ENCODE measurements at regions not wholly inside any gene's neighbourhood (a gene's known extent, or its start where the extent isn't known, plus 50 kb on each side); places are given as distances from the start of the nearest gene placed in this dataset.
A peak's percentile ranks its signal among the peaks of the same experiment; 100 is the strongest.

- H3K27me3 ChIP-seq (ENCODE audit: insufficient read depth, low read length), result no peaks in the 10 kb centered on the region
- no peaks in the 10 kb centered on the region for H3K4me1 ChIP-seq (ENCODE audit: insufficient read depth, low read length)
- DNase-seq (ENCODE audit: insufficient read length, low spot score, missing footprints), result no peak
- no peaks in the 10 kb centered on the region for H3K9me3 ChIP-seq (ENCODE audit: low read depth, low read length)
- H3K27ac ChIP-seq (ENCODE audit: low read depth, low read length), result no peak overlapping the region
- H2AFZ ChIP-seq (ENCODE audit: low read length), result no peak overlapping the region
- H3K4me3 ChIP-seq (ENCODE audit: insufficient read depth, low read length), result no peak overlapping the region
- no peaks in the 10 kb centered on the region for H3K36me3 ChIP-seq (ENCODE audit: insufficient read depth, low read length)
- no peaks in the 10 kb centered on the region for H3K79me2 ChIP-seq (ENCODE audit: insufficient read depth, low read length)
- H4K20me1 ChIP-seq (ENCODE audit: insufficient read depth, low read length), result no peaks in the 10 kb centered on the region
- H3K4me2 ChIP-seq (ENCODE audit: insufficient read depth, low read length), result no peak overlapping the region
- no peak for TF ChIP-seq CTCF (IDR thresholded peaks at IDR 0.05; ENCODE audit: extremely low read depth, low read depth, low read length)
Observed at GRCh38 chr1:5738911-5739462, 253.2 kb downstream of the NPHP4 start.

DNA sequence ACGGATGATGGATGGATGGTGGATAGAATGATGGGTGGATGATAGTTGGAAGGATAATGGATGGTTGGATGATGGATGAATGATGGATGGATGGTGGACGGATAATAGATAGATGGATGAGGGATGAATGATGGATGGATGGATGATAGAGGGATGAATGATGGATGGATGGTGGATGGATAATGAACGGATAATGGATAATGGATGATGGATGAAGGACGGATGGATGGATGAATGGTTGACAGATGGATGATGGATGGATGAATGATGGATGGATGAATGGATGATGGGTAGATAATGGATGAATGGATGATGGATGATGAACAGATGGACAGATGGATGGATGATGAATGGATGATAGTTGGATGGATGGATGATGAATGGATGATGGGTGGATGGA lies 255.1 kb downstream of the NPHP4 start:
- Histone ChIP-seq H2AFZ (ENCODE audit: low read length) (no peak overlapping the region), H3K4me1 (ENCODE audit: insufficient read depth, low read length) (no peaks in the 10 kb centered on the region), H3K79me2 (ENCODE audit: insufficient read depth, low read length) (no peaks in the 10 kb centered on the region), H3K27me3 (ENCODE audit: insufficient read depth, low read length) (no peaks in the 10 kb centered on the region), H3K4me2 (ENCODE audit: insufficient read depth, low read length) (no peak overlapping the region), H4K20me1 (ENCODE audit: insufficient read depth, low read length) (no peaks in the 10 kb centered on the region), H3K4me3 (ENCODE audit: insufficient read depth, low read length) (no peak overlapping the region), H3K9me3 (ENCODE audit: low read depth, low read length) (no peaks in the 10 kb centered on the region), H3K36me3 (ENCODE audit: insufficient read depth, low read length) (no peaks in the 10 kb centered on the region), H3K27ac (ENCODE audit: low read depth, low read length) (no peak overlapping the region)
- TF ChIP-seq CTCF (IDR thresholded peaks at IDR 0.05; ENCODE audit: extremely low read depth, low read depth, low read length), result no peak
- DNase-seq (ENCODE audit: insufficient read length, low spot score, missing footprints), result no peak

- H3K4me2 ChIP-seq (ENCODE audit: insufficient read depth, low read length), result no peak overlapping the region
- no peaks in the 10 kb centered on the region for H3K27me3 ChIP-seq (ENCODE audit: insufficient read depth, low read length)
- no peaks in the 10 kb centered on the region for H3K36me3 ChIP-seq (ENCODE audit: insufficient read depth, low read length)
- no peak overlapping the region for H3K27ac ChIP-seq (ENCODE audit: low read depth, low read length)
- no peaks in the 10 kb centered on the region for H3K4me1 ChIP-seq (ENCODE audit: insufficient read depth, low read length)
- no peak for TF ChIP-seq CTCF (IDR thresholded peaks at IDR 0.05; ENCODE audit: extremely low read depth, low read depth, low read length)
- H3K4me3 ChIP-seq (ENCODE audit: insufficient read depth, low read length), result no peak overlapping the region
- H2AFZ ChIP-seq (ENCODE audit: low read length), result no peak overlapping the region
- DNase-seq (ENCODE audit: insufficient read length, low spot score, missing footprints), result no peak
- no peaks in the 10 kb centered on the region for H3K9me3 ChIP-seq (ENCODE audit: low read depth, low read length)
- H3K79me2 ChIP-seq (ENCODE audit: insufficient read depth, low read length), result no peaks in the 10 kb centered on the region
- no peaks in the 10 kb centered on the region for H4K20me1 ChIP-seq (ENCODE audit: insufficient read depth, low read length)
Observed at GRCh38 chr1:5734996-5735395, 257.2 kb downstream of the NPHP4 start.

DNA sequence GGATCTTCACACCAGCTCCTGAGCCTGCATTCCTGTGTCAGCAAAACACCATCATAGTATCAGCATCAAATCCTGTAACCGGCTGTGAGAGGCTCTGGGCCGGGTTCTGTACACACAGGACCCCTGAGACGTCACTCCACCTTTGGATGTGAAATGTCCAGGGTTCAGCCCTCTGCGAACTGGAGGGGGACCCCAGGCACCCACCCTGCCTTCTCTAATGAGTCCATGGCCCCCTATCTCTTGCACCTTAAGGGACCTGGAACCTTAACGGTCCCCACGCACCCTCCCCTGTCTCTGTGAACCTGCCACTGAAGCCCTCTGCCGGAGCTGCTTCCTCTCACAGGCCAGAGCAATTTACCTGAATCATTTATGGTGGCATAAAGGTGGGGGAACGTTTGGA lies 257.8 kb downstream of the NPHP4 start:
- Histone ChIP-seq H3K4me3 (ENCODE audit: insufficient read depth, low read length) (no peak overlapping the region), H3K36me3 (ENCODE audit: insufficient read depth, low read length) (no peaks in the 10 kb centered on the region), H3K79me2 (ENCODE audit: insufficient read depth, low read length) (no peaks in the 10 kb centered on the region), H3K27ac (ENCODE audit: low read depth, low read length) (no peak overlapping the region), H3K4me2 (ENCODE audit: insufficient read depth, low read length) (no peak overlapping the region), H2AFZ (ENCODE audit: low read length) (no peak overlapping the region), H3K27me3 (ENCODE audit: insufficient read depth, low read length) (no peaks in the 10 kb centered on the region), H3K9me3 (ENCODE audit: low read depth, low read length) (no peaks in the 10 kb centered on the region), H3K4me1 (ENCODE audit: insufficient read depth, low read length) (no peaks in the 10 kb centered on the region), H4K20me1 (ENCODE audit: insufficient read depth, low read length) (no peaks in the 10 kb centered on the region)
- peak; percentile 3 for DNase-seq (ENCODE audit: insufficient read length, low spot score, missing footprints)
- TF ChIP-seq CTCF (IDR thresholded peaks at IDR 0.05; ENCODE audit: extremely low read depth, low read depth, low read length), result no peak
